ENCODE measurements at regions not wholly inside any gene's neighbourhood (a gene's known extent, or its start where the extent isn't known, plus 50 kb on each side); places are given as distances from the start of the nearest gene placed in this dataset.

DNA sequence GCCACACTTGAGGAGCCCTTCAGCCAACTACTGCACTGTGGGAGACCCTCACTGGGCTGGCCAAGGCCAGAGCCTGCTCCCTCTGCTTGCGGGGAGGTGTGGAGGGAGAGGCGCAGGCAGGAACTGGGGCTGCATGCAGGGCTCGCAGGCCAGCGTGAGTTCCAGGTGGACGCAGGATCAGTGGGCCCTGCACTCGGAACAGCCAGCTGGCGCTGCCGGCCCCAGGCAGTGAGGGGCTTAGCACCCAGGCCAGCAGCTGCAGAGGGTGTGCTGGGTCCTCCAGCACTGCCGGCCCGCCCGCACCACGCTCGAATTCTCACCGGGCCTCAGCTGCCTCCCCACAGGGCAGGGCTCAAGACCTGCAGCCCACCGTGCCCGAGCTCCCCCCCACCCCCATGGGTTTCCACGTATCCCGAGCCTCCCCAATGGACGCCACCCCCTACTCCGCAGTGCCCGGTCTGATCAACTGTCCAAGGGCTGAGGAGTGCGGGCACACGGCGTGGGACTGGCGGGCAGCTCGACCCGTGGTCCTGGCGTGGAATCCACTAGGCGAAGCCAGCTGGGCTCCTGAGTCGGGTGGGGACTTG is 1293.8 kb upstream of the PCDH9 start:
- no peaks in the 10 kb centered on the region for H3K36me3 Mint-ChIP-seq
- TF ChIP-seq, protein P1, sequence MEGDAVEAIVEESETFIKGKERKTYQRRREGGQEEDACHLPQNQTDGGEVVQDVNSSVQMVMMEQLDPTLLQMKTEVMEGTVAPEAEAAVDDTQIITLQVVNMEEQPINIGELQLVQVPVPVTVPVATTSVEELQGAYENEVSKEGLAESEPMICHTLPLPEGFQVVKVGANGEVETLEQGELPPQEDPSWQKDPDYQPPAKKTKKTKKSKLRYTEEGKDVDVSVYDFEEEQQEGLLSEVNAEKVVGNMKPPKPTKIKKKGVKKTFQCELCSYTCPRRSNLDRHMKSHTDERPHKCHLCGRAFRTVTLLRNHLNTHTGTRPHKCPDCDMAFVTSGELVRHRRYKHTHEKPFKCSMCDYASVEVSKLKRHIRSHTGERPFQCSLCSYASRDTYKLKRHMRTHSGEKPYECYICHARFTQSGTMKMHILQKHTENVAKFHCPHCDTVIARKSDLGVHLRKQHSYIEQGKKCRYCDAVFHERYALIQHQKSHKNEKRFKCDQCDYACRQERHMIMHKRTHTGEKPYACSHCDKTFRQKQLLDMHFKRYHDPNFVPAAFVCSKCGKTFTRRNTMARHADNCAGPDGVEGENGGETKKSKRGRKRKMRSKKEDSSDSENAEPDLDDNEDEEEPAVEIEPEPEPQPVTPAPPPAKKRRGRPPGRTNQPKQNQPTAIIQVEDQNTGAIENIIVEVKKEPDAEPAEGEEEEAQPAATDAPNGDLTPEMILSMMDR (conservative IDR thresholded peaks at IDR 0.05) = no peak
- no peaks in the 10 kb centered on the region for H3K4me1 Mint-ChIP-seq (ENCODE audit: unreplicated experiment)
- no peaks in the 10 kb centered on the region for H3K27me3 Mint-ChIP-seq
- no peak overlapping the region for H3K27ac Mint-ChIP-seq
- DNase-seq (ENCODE audit: extremely low spot score, unreplicated experiment) = no peak
- H3K9me3 Mint-ChIP-seq = peaks cover 13% of the 10 kb centered on the region
- H3K4me3 Mint-ChIP-seq = no peak overlapping the region

DNA sequence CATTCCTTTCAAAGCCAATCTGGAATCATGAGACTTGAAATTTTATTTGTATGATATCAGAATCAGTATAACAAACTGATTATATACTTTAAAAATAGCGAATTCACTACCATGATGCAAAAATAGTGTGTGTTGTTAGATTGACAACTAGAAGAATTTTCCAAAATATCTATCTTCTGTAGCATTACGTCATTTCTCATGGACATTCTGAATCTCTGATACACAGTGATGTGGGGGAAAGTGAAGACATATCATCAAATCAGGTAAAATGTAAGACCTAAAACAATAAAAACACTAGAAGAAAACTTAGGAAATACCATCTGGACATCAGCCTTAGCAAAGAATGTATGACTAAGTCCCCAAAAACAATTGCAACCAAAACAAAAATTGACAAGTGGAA is 1292.0 kb upstream of the PCDH9 start:
- Mint-ChIP-seq H3K27ac (no peak overlapping the region), H3K27me3 (no peaks in the 10 kb centered on the region), H3K4me1 (ENCODE audit: unreplicated experiment) (no peaks in the 10 kb centered on the region), H3K9me3 (peaks cover 8% of the 10 kb centered on the region), H3K4me3 (no peak overlapping the region), H3K36me3 (no peaks in the 10 kb centered on the region)
- no peak for DNase-seq (ENCODE audit: extremely low spot score, unreplicated experiment)
- TF ChIP-seq, protein P1 (conservative IDR thresholded peaks at IDR 0.05) = no peak

DNA sequence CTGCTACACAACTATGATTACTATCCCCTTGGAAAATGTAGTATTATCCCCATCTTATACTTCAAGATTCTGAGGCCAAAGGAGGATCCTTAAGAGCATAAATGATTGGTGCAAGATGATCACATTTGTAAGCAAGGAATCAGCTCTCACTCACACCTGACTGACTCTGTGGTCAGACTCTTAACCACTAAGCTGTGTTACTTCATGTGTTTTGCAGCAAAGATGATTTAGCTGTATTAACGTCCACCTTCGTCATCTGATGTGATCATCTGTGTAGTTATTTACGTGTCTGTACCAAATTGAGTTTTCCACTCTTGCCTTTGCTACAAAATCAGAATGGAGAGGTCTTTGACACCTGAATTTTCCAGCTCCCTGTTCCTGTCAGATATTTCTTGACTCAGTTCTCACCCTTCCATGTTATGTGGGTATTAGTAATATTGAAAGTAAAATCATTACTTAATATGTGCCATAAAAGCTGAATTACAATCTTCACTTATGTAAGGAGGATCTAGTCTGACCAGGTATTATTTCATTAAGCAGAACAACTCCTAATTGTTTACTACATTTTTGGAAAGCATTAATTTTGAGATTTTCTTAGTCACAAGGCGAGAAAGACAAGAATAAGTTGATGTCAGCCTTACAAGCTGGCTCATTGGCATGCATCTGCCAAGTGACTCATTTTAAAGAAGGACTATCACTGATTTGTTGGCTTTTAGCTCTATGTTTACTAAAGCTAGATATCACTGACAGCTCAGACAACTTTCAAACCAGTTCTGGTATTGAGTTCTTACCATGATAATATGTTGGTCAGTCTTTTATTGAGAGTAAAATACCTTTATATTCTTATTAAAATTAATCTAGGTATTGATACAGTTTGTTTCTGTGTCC is 1279.8 kb upstream of the PCDH9 start:
- Mint-ChIP-seq H3K27ac (no peak overlapping the region), H3K9me3 (no peaks in the 10 kb centered on the region), H3K4me1 (ENCODE audit: unreplicated experiment) (no peaks in the 10 kb centered on the region), H3K27me3 (no peaks in the 10 kb centered on the region), H3K36me3 (no peaks in the 10 kb centered on the region), H3K4me3 (no peak overlapping the region)
- DNase-seq (ENCODE audit: extremely low spot score, unreplicated experiment) = no peak
- TF ChIP-seq, protein P1 (conservative IDR thresholded peaks at IDR 0.05) = no peak

DNA sequence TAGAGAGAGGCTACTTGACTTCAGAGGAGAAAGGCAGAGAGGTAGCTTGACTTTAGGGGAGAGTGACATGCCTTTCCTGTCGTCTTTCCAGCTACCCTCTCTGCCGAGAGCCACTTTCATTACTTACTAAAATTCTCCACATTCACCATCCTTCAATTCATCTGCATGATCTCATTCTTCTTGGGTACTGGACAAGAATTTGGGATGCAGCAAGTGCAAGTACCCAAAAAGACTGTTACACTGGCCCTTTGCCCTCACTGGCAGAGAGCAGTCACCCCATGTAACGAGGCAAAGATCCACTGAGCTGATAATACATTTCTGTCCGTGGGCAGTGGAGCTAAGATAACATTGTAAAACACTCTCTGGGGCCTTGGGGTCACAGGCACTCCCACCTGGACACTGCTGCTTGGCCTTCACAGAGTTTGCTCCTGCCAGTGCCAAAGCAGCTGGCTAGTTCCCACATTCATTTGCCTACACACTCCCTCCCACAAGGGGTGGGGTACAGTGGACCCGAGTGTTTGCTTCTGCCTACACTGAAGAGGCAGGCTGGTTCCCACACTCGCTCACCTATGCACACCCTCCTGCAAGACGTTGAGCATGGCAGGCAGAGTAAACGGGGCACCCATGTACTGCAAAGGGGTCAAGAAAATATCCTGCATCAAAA is 1276.9 kb upstream of the PCDH9 start:
- Mint-ChIP-seq H3K36me3 (no peaks in the 10 kb centered on the region), H3K27ac (no peak overlapping the region), H3K4me1 (ENCODE audit: unreplicated experiment) (no peaks in the 10 kb centered on the region), H3K4me3 (no peak overlapping the region), H3K9me3 (no peaks in the 10 kb centered on the region), H3K27me3 (no peaks in the 10 kb centered on the region)
- TF ChIP-seq, protein P1 (conservative IDR thresholded peaks at IDR 0.05) = no peak
- no peak for DNase-seq (ENCODE audit: extremely low spot score, unreplicated experiment)

DNA sequence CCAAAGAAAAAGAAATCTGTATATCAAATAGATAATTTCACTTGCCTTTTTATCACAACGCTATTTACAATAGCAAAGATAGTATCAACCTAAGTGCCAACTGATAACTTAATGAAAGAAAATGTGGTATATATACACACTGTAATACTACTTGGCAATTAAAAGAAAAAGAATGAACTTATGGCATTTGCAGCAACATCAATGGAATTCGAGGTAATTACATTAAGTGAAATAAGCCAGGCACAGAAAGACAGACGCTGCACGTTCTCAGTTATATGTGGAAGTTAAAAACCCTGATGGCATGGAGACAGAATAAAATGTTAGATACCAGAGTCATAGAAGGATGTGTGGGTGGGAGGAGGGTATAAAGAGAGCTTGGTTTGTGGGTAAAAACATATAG is 1260.5 kb upstream of the PCDH9 start:
- Mint-ChIP-seq H3K4me3 (no peak overlapping the region), H3K36me3 (no peaks in the 10 kb centered on the region), H3K27me3 (no peaks in the 10 kb centered on the region), H3K27ac (no peak overlapping the region), H3K9me3 (no peaks in the 10 kb centered on the region), H3K4me1 (ENCODE audit: unreplicated experiment) (no peaks in the 10 kb centered on the region)
- TF ChIP-seq, protein P1 (conservative IDR thresholded peaks at IDR 0.05) = no peak
- no peak for DNase-seq (ENCODE audit: extremely low spot score, unreplicated experiment)
